Kidney (tissue), 13 donors: ENCODE measurements at regions not wholly inside any gene's neighbourhood (a gene's known extent, or its start where the extent isn't known, plus 50 kb on each side); places are given as distances from the start of the nearest gene placed in this dataset.
"Not testable (repeated sequence)": the region's sequence is repeated elsewhere in the genome, so short reads cannot be mapped to it uniquely, and the experiment has no call there.

Experiments
- DNase-seq, 5 donors: peaks; one replicate each; pipeline ENCODE4 v3.0.0-alpha.2; 2013 to 2020
- FAIRE-seq: peaks from 2 replicates; lab custom pipeline; 2012; peaks lifted over from hg19 to GRCh38; lab: Jason Lieb, UNC
- H3K27ac ChIP-seq, 2 donors: one replicate each; pipeline ENCODE4 v1.7.0; 2013; ENCODE audit warnings: low read depth in 2 of 2, low read length in 2 of 2, inconsistent platforms in 1 of 2
- H3K27me3 ChIP-seq: one replicate; pipeline ENCODE4 v1.7.1; 2013; ENCODE audit warnings: low read length, inconsistent platforms; ENCODE audit not compliant: control insufficient read depth, insufficient read depth
- H3K36me3 ChIP-seq, 3 donors: one replicate each; pipeline versions ENCODE4 v1.7.0 to v1.7.1; 2013; ENCODE audit warnings: low read length in 3 of 3, control low read depth in 1 of 3, inconsistent platforms in 1 of 3; ENCODE audit not compliant: insufficient read depth in 3 of 3, control insufficient read depth in 2 of 3
- H3K4me1 ChIP-seq, 3 donors: one replicate each; pipeline versions ENCODE4 v1.7.0 to v1.7.1; 2013; ENCODE audit warnings: low read length in 3 of 3, inconsistent platforms in 1 of 3, low read depth in 1 of 3; ENCODE audit not compliant: control insufficient read depth in 2 of 3, insufficient read depth in 2 of 3
- H3K4me3 ChIP-seq, 3 donors: one replicate each; pipeline versions ENCODE4 v1.7.0 to v1.8.1; 2013; ENCODE audit warnings: low read length in 3 of 3, control low read depth in 1 of 3, inconsistent platforms in 1 of 3
- H3K9ac ChIP-seq, 3 donors: one replicate each; pipeline versions ENCODE4 v1.7.0 to v1.7.1; 2013; ENCODE audit warnings: low read length in 3 of 3, control low read depth in 1 of 3, inconsistent platforms in 1 of 3
- H3K9me3 ChIP-seq, 3 donors: one replicate each; pipeline versions ENCODE4 v1.7.0 to v1.7.1; 2013; ENCODE audit warnings: low read length in 3 of 3, control low read depth in 1 of 3, inconsistent platforms in 1 of 3; ENCODE audit not compliant: control insufficient read depth in 2 of 3, insufficient read depth in 1 of 3
- intact Hi-C: fragments of 100-400 bp; cut with DNase I; formaldehyde crosslinking; loops from one replicate; pipeline ENCODE4 v1.11.1; 2022
- TF ChIP-seq, protein P1 (sequence below): IDR thresholded peaks from 3 replicates; pipeline ENCODE4 v1.5.1; 2012; ENCODE audit warnings: mild to moderate bottlenecking, moderate library complexity, borderline replicate concordance; ENCODE audit not compliant: insufficient read depth; ENCODE audit errors: extremely low read depth
- donor health status: control.
- donor health status: control.
- donor health status: control.
- donor health status: control.
- donor health status: control.
- donor health status: DM: yes; HTN: yes; CAD: no.
- donor health status: Normal renal cell carcinoma (clear cell type).

- FAIRE-seq, result no peak
- TF ChIP-seq, protein P1, sequence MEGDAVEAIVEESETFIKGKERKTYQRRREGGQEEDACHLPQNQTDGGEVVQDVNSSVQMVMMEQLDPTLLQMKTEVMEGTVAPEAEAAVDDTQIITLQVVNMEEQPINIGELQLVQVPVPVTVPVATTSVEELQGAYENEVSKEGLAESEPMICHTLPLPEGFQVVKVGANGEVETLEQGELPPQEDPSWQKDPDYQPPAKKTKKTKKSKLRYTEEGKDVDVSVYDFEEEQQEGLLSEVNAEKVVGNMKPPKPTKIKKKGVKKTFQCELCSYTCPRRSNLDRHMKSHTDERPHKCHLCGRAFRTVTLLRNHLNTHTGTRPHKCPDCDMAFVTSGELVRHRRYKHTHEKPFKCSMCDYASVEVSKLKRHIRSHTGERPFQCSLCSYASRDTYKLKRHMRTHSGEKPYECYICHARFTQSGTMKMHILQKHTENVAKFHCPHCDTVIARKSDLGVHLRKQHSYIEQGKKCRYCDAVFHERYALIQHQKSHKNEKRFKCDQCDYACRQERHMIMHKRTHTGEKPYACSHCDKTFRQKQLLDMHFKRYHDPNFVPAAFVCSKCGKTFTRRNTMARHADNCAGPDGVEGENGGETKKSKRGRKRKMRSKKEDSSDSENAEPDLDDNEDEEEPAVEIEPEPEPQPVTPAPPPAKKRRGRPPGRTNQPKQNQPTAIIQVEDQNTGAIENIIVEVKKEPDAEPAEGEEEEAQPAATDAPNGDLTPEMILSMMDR, result no peak
- Histone ChIP-seq H3K27ac (no peak overlapping the region), H3K4me3 (no peak overlapping the region), H3K36me3 (no peaks in the 10 kb centered on the region), H3K27me3 (no peaks in the 10 kb centered on the region), H3K9me3 (no peaks in the 10 kb centered on the region), H3K4me1 (peaks cover 0 to 3% (median 0%) of the 10 kb centered on the region in 3 donors), H3K9ac (no peak overlapping the region)
- intact Hi-C loops, result no loop called here
- DNase-seq, result no peak
These were observed 323.4 kb downstream of the BTBD3 start for GRCh38 chr20:12241065-12241464.

DNA sequence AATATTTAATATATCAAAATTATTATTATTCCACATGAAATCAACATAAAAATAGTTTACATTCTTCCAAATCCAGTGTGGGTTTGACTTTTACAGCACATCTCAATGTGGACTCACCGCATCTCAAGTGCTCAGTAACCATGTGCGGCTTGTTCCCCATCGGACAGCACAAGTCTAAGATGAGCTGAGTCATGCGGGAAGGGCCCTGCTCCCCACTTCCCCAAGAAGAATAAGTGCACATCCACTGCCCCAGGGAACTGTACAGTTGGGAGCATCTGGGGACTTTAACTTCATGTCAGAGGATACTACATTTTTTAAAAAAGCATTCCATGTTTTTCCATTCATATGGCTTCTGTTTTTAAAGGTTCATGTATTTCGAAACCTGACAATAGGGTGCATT is 325.6 kb downstream of the BTBD3 start:
- H3K36me3 ChIP-seq, result no peaks in the 10 kb centered on the region
- TF ChIP-seq, protein P1, result no peak
- H3K4me3 ChIP-seq, result no peak overlapping the region
- no peak overlapping the region for H3K27ac ChIP-seq
- no peaks in the 10 kb centered on the region for H3K9me3 ChIP-seq
- FAIRE-seq (no peak), DNase-seq (no peak)
- intact Hi-C loops, result no loop called here
- no peak overlapping the region for H3K9ac ChIP-seq
- H3K27me3 ChIP-seq, result no peaks in the 10 kb centered on the region
- peaks cover 0 to 3% (median 0%) of the 10 kb centered on the region in 3 donors for H3K4me1 ChIP-seq

DNA sequence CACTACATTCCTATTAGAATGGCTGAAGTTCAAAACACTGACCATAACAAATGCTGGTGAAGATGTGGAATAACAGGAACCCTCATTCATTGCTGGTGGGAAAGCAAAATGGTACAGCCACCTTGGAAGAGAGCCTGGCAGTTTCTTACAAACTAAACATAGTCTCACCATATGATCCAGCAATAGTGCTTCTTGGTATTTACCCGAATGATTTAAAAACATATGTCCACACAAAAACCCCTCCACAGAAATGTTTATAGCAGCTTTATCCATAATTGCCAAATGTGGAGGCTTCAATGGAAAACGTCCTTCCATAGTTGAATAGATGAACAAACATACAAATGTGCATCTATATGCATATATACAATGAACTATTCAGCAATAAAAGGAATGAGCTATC is 330.8 kb downstream of the BTBD3 start:
- Histone ChIP-seq H3K27me3 (no peaks in the 10 kb centered on the region), H3K9ac (no peak overlapping the region), H3K9me3 (no peaks in the 10 kb centered on the region), H3K4me1 (no peaks in the 10 kb centered on the region), H3K27ac (no peak overlapping the region), H3K4me3 (no peak overlapping the region), H3K36me3 (no peaks in the 10 kb centered on the region)
- FAIRE-seq (no peak), DNase-seq (no peak)
- TF ChIP-seq, protein P1, result no peak
- intact Hi-C loops, result no loop called here

GRCh38 chr20:12250661-12251060 is 333.0 kb downstream of the BTBD3 start:
- intact Hi-C loops, H3K36me3 ChIP-seq, H3K4me3 ChIP-seq, DNase-seq, H3K27ac ChIP-seq, H3K9me3 ChIP-seq, FAIRE-seq, H3K4me1 ChIP-seq, H3K27me3 ChIP-seq, H3K9ac ChIP-seq: not testable (repeated sequence)
